SH-SY5Y (cell line): ENCODE measurements at regions not wholly inside any gene's neighbourhood (a gene's known extent, or its start where the extent isn't known, plus 50 kb on each side); places are given as distances from the start of the nearest gene placed in this dataset.

Experiments
- GATA2 ChIP-seq: IDR thresholded peaks from 2 replicates; pipeline ENCODE4 v1.6.1; 2011; ENCODE audit warnings: mild to moderate bottlenecking, low read depth, low read length
- GATA3 ChIP-seq: IDR thresholded peaks from 2 replicates; pipeline ENCODE4 v1.6.1; 2011; ENCODE audit warnings: low read depth, mild to moderate bottlenecking, low read length, moderate library complexity

DNA sequence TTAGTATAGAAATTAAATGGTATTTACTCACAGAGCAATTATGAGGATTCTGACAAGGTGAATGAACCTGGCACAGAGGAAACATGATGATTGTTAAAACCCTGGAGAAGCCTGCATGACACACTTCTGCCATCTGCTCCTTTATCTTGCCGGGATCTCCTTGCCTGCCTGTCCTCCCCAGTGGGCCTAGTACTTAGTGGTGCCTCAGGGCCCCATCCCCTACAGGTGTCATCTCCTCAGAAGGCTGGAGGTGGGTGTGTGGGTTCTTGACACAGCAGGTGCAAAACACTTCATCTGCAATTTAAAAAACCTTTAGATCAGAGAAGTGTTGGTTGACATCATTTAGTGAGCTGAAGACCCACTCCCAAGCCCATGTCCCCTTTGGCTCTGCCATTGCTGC lies 261.2 kb downstream of the ADRA2A start:
- no peak for TF ChIP-seq GATA3
- no peak for TF ChIP-seq GATA2

DNA sequence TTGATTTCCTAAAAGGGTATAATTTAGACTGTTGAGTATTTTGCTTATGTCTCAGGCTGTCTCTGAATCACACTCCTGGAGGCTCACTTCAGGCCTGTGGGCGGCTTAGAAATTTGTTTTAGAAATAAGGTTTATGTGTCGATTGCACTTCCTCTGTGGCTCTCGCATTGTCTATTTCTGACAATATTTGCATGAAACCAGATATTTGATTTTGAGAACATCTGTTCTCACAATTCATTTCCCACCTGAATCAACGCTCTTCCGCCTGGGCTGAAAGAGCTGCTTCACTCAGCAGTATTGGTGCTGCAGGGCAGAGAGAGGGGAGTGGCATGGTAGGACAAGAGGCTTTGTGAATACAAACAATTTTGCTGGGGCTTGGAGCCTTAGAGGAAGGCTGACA lies 262.0 kb downstream of the ADRA2A start:
- TF ChIP-seq GATA2 (no peak), GATA3 (no peak)

DNA sequence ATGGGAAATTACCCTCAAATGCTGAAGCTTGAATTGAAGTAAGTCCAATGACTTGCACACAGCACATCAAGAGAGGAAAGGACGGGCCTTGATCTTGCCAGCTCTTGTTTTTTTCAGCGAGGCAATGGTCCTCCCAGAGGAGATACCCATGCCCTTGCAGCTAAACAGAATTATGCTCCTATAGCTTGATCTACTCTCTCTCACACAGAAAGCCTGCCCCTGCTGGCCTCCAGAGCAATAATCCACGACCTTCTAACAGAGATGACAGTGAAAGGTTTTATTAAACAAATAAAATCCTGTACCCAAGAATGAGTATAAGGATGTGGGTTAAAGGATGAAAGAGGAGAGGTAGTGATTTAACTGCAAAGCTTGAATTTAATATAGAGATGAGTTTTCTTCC lies 268.0 kb downstream of the ADRA2A start:
- no peak for TF ChIP-seq GATA2
- no peak for TF ChIP-seq GATA3

DNA sequence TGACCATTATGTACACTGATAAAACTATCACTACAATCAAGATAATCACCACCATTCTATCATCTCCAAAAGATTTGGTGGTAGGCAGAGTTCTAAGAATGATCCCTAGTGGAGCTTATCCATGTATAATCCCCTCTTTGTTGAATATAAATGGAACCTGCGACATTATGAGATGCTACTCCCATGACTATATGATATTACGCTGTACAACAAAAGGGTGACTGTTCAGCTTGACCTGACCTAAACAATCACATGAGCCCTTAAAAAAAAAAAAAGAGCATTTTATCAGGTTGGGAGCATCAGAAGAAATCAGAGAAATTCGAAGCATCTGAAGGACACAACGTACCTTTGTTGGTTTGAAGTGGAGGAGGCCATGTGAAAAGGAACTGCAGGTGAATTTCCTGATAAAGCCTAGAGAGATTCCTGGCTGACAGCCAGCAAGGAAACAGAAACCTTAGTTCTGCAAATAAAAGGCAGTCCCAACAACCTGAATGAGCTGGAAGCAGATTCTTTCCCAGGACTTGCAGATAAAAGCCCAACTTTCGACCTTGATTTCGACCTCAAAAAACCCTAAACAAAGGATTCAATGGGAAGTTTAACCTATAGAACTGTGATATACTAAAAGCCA lies 270.7 kb downstream of the ADRA2A start:
- TF ChIP-seq GATA3: no peak
- no peak for TF ChIP-seq GATA2

DNA sequence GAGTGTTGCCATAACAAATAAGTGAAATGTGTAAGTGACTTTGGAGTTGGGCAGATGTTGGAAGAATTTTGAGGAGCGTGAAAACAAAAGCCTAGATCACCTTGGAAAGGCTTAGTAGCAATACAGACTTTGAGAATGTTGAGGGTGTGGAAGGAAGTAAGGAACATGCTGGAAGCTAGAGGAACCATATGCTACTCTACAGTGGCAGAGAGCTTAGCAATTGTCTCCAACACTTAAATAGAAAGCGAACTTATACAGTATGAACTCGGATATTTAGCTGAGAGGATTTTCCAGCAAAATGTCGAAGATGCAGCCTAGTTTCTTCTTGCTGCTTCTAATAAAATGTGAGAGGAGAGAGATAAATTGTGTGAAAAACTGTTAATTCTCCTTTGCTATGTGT lies 271.2 kb downstream of the ADRA2A start:
- no peak for TF ChIP-seq GATA2
- TF ChIP-seq GATA3: no peak

DNA sequence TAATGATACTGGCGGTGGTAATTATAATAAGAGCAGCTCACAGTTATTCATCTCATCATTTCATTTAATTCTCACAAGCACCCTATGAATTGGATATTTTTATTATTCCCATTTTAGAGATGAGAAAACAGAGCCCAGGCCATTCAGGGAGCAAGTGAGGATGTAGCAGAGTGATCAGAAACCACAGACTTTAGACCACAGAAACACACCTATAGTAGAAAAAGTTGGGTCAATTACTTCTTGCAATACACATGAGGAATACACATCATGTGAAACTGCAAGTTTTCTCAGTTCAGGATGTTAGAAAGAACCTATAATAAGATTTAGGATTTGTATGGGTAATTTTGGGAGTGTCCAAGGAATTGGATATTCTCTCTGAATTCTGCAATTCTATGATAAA lies 278.0 kb downstream of the ADRA2A start:
- no peak for TF ChIP-seq GATA2
- no peak for TF ChIP-seq GATA3

DNA sequence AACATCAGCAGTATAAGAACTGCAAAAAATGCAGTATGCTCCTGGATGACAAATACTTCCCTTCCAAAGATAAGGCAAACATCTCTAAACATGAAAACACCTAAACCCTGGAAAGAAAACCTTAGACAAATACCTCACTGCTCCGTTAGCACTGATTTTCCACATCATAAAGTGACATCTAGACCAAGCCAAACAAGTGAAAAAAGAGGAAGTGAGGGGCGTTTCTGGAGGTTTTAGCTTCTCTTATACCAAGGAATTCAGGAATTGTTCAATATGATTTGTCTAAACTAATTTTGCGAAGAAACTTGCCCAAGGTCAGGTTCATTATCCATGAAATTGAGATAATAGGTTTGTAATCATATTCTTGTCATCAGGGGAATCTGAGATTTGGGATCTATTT lies 279.7 kb downstream of the ADRA2A start:
- TF ChIP-seq GATA2 (no peak), GATA3 (no peak)

DNA sequence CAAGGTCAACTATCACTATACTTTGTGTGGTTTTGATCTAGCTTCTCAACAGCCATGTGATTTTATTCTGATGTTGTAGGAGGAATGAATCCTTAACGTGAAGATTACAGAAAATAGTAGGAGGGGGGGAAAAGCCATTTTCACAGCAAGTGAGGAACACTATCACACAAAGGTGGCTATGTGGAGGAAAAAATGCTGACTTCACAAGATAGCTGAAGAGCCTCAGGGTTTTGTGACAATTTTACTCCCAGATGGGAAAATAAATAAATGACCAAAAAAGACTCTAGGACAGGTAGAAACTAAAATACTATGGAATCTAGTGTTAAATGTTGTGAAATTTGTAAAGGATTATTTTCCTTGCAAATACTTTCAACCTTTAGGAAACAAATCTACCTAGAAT lies 281.0 kb downstream of the ADRA2A start:
- TF ChIP-seq GATA2 (no peak), GATA3 (no peak)

DNA sequence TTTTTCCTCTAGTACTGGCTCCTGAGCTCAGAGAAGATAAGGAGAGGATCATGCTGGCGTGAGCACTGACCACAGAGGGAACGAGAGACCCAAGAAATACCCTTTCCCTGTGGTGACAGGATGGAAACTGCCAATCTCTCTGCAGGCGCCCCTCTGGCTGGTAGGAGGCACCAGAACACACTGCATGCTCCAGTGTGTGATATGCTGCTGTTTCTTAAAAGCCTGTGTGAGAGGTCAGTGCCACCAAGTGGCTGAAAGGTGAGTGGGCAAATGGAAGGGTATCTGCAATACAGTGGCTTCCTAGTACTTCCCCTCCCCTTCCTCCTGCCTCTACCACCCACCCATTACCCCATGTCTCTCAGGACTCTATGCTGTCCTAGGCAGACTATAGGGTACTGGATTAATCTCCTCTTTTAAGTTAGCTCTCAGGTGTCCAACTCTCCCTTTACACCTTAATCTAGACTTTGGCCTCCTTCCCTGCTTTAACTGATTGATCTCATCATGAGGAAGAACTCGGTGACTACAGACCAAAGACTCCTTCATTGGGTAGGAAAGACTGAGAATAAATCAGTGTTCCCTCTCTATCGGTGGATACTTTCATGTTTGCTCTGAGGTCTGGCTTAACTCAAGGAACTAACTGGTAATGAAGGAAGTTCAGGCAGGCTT lies 283.6 kb downstream of the ADRA2A start:
- TF ChIP-seq GATA2 (no peak), GATA3 (no peak)

DNA sequence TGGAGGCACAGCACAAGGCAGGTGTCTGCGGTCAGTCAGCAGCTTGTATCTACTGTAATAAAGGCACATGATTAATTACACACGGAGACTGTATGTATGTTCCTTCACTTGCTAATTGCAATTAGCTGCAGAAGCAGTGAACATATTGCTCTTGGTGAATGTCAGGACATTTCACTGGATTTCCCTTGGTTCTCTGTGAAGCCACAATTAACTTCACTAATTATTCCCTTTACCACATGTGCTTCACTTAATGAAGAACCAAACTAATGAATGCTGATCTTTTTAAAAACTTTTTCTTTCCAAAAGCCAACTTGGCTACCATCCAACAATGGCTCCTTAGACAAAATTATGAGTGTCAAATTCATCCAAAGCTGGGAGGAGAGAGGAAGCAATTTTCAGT lies 290.7 kb downstream of the ADRA2A start:
- TF ChIP-seq GATA3 (no peak), GATA2 (no peak)

DNA sequence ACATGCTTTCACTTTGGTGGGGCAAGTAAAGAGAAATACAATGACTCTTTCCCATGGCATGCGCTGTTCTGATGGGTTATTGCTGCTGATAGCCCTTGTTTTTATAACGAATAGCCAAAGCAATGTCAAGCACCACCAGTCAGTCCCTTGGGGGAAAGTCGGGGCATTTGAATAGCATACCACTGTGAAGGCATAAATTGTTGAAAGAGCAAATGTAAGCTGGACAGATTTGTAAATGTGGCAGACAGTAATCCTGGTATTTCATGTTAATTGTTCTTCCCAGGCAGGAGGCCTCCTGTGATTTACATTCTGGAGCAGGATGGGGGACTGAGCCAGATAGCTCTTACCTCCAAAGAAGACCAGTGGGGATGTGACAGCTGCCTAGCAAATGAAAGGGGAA lies 293.3 kb downstream of the ADRA2A start:
- no peak for TF ChIP-seq GATA2
- no peak for TF ChIP-seq GATA3

DNA sequence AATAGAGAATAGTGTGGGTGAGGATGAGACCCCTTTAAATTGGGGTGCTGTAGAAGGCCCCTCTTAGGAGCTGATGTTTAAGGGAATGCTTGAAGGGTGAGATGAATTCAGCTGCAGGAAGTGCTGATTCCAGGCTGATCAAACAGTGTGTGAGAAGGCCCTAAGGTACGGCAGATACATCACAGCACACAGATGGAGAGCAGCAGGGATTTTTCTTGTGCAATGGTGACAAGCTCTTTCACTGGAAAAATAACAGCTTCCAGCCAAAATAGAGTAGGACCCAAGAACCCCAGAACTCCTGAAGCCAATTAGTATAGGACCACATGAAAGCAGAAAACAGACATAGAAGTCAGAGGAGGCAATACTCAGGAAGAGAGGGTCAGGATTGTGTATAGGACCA lies 296.9 kb downstream of the ADRA2A start:
- TF ChIP-seq GATA2: no peak
- no peak for TF ChIP-seq GATA3

DNA sequence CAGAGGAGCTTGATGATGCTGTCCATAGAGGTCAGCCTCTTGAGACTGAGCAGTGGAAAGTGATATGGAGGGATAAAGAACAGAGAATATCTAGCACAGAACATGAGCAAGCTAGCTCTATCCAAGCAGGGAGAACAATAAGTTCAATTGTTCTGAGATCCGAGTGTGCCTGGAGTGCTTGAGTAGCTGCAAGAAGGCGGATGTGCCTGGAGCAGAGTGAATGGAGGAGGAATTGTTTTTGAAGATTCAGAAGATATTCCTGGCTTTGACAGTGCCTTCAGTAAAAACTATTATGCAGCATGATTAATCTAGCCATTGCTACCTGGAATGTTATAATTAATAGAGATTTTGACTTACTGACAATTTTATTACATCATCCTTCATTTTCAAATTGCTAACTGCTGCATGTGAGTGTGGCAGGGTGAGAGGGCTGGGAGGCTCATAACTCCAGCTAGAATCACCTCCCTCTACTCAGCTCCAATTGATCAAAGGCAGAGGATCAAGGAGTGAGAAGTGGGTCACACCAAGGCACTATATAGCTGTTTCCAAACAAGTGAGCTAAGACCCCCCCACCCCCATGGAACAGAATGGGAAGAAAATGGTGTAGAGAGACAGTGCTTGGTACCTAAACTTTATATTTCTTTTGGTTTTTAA lies 302.8 kb downstream of the ADRA2A start:
- TF ChIP-seq GATA2: no peak
- no peak for TF ChIP-seq GATA3

DNA sequence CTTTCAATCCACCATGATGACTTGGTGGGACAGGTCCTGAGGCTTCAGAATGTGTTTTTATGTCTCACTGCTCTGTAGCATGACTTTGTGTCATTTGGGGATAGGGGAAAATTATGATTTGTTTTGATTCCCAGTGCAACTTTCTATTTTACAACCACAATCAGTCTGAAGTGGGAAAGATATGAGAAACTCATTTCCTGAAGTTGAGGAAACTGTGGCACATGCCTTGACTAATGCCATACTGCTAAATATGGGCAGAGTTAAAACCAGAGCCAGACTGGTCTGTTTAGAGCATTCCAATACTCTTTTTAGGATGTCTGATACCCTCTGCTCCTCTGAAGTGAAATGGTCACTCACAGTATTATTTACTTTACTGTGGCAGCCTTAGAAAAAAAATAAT lies 307.7 kb downstream of the ADRA2A start:
- TF ChIP-seq GATA2 (no peak), GATA3 (no peak)

DNA sequence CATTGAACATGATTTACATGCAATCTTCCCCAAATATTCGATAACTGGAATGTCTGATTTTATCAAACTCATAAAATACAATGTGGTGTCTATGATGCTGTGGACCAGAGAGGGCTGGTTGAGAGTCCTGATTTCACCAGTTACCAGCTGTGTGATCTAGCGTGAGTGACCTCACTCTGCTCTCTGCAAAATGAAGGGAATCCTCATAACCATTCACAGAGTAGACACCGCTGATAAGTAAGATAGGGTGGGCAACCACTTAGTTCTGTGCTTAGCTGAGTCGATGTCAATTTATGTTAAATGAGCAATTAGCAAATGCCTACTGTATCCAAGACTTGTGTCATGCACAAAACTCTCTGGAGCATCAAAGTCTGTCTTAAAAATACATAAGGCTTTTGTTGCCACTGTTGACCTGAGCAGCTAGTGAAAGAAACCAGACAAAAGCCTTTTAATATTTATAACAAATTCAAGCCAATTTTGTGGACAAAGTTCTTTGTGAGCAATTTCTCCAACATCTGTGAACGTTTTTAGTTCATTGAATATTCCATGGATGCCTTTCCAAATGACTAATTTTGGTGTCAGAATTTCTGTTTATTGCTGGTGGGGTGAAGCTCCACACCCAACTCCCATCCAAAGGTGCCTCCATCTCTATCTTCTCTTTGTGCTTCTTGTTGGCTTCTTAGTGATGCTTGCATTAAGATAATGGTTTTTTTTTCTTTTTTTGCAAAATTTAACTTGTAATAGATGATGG lies 314.2 kb downstream of the ADRA2A start:
- TF ChIP-seq GATA2 (no peak), GATA3 (no peak)

DNA sequence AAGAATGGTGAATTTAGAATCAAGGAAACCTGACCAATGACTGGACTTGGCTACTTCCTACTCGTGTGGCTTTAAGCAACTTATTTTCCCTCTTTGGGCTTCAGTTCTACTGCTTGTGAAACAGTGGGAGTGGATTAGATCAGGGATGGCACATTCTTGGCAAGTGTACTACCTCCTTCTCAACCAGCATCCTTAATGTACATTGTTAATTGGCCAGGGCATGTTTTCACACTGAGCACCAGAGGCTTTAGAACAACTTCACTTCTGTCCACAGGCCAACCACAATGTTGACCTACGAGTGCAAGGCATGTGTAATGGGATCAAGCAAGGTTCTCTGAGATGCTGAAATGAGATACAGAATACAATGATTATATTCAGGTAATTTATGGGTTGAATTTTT lies 315.3 kb downstream of the ADRA2A start:
- TF ChIP-seq GATA2 (no peak), GATA3 (no peak)
